ENCODE measurements at regions not wholly inside any gene's neighbourhood (a gene's known extent, or its start where the extent isn't known, plus 50 kb on each side); places are given as distances from the start of the nearest gene placed in this dataset.

GRCh38 chr2:9069543-9069942 is 66.1 kb upstream of the MBOAT2 start:
- Histone ChIP-seq H3K9me3 (replicated peaks) (peaks cover 47% of the 10 kb centered on the region), H3K4me1 (no peaks in the 10 kb centered on the region), H3K4me3 (no peak overlapping the region), H3K27ac (replicated peaks) (no peak overlapping the region), H3K36me3 (no peaks in the 10 kb centered on the region), H3K27me3 (ENCODE audit: low read depth) (peaks cover 6% of the 10 kb centered on the region)
- intact Hi-C loops (cut with micrococcal nuclease) = no loop called here
- TF ChIP-seq CTCF (IDR thresholded peaks at IDR 0.05; ENCODE audit: borderline replicate concordance) = no peak
- no peak for DNase-seq

- Histone ChIP-seq H3K27me3 (ENCODE audit: low read depth) (peaks cover 4% of the 10 kb centered on the region), H3K9me3 (replicated peaks) (peaks cover 53% of the 10 kb centered on the region), H3K36me3 (no peaks in the 10 kb centered on the region), H3K27ac (replicated peaks) (no peak overlapping the region), H3K4me1 (no peaks in the 10 kb centered on the region), H3K4me3 (no peak overlapping the region)
- no peak for DNase-seq
- no peak for TF ChIP-seq CTCF (IDR thresholded peaks at IDR 0.05; ENCODE audit: borderline replicate concordance)
- intact Hi-C loops (cut with micrococcal nuclease) = no loop called here
Observed at GRCh38 chr2:9065901-9066300, 62.4 kb upstream of the MBOAT2 start.

GRCh38 chr2:9063023-9063606 is 59.6 kb upstream of the MBOAT2 start:
- no peak for TF ChIP-seq CTCF (IDR thresholded peaks at IDR 0.05; ENCODE audit: borderline replicate concordance)
- Histone ChIP-seq H3K27me3 (ENCODE audit: low read depth) (peaks cover 4% of the 10 kb centered on the region), H3K9me3 (replicated peaks) (peaks cover 42% of the 10 kb centered on the region), H3K36me3 (no peaks in the 10 kb centered on the region), H3K27ac (replicated peaks) (no peak overlapping the region), H3K4me3 (no peak overlapping the region), H3K4me1 (no peaks in the 10 kb centered on the region)
- intact Hi-C loops (cut with micrococcal nuclease) = no loop called here
- no peak for DNase-seq

- intact Hi-C loops (cut with micrococcal nuclease) = no loop called here
- peaks cover 19% of the 10 kb centered on the region for H3K9me3 ChIP-seq (replicated peaks)
- TF ChIP-seq CTCF (IDR thresholded peaks at IDR 0.05; ENCODE audit: borderline replicate concordance) = no peak
- no peak overlapping the region for H3K4me3 ChIP-seq
- no peaks in the 10 kb centered on the region for H3K4me1 ChIP-seq
- H3K27ac ChIP-seq (replicated peaks) = no peak overlapping the region
- H3K36me3 ChIP-seq = no peaks in the 10 kb centered on the region
- no peak for DNase-seq
- peaks cover 4% of the 10 kb centered on the region for H3K27me3 ChIP-seq (ENCODE audit: low read depth)
Observed at GRCh38 chr2:9060819-9061218, 57.3 kb upstream of the MBOAT2 start.

- Histone ChIP-seq H3K4me3 (no peak overlapping the region), H3K4me1 (no peaks in the 10 kb centered on the region), H3K27ac (replicated peaks) (no peak overlapping the region), H3K9me3 (replicated peaks) (no peaks in the 10 kb centered on the region), H3K27me3 (ENCODE audit: low read depth) (no peaks in the 10 kb centered on the region), H3K36me3 (no peaks in the 10 kb centered on the region)
- DNase-seq = no peak
- TF ChIP-seq CTCF (IDR thresholded peaks at IDR 0.05; ENCODE audit: borderline replicate concordance) = no peak
- intact Hi-C loops (cut with micrococcal nuclease) = no loop called here
Observed at GRCh38 chr2:9057939-9058761, 54.7 kb upstream of the MBOAT2 start.
